ENCODE measurements at regions not wholly inside any gene's neighbourhood (a gene's known extent, or its start where the extent isn't known, plus 50 kb on each side); places are given as distances from the start of the nearest gene placed in this dataset.

DNA sequence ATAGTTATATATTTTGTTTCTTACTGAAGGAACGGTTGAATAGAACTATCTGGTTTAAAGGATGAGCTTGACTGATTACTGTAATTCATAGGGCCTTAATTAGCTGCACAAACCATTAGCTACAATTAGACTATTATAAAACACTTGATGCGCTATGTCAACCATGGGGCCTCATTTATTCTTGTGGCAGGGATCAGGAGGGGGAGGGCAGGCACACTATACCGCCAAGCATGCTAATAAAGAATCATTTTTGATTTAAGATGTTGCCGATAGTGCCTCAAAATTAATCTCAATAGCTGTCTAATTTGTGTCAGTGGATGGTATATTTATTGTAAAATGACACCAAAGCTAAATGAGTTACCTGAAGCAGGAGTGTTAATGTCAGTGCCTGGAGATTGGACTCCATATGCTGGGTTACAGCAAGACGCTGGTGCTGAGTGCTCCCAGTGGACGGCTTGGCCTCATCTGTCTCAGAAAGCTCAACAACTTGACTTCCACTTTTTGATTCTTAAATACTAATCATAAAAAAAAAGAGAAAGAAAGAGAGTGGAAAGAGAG lies 1007.0 kb upstream of the CELF4 start:
- DNase-seq (no peak), ATAC-seq (no peak)
- Histone ChIP-seq H3K27ac (no peak overlapping the region), H3K36me3 (no peaks in the 10 kb centered on the region), H3K27me3 (ENCODE audit: low read depth) (no peaks in the 10 kb centered on the region), H3K4me1 (no peaks in the 10 kb centered on the region), H3K4me3 (no peak overlapping the region), H3K9me3 (no peaks in the 10 kb centered on the region)
- intact Hi-C loops (cut with DNase I): no loop called here
- TF ChIP-seq, protein P1, sequence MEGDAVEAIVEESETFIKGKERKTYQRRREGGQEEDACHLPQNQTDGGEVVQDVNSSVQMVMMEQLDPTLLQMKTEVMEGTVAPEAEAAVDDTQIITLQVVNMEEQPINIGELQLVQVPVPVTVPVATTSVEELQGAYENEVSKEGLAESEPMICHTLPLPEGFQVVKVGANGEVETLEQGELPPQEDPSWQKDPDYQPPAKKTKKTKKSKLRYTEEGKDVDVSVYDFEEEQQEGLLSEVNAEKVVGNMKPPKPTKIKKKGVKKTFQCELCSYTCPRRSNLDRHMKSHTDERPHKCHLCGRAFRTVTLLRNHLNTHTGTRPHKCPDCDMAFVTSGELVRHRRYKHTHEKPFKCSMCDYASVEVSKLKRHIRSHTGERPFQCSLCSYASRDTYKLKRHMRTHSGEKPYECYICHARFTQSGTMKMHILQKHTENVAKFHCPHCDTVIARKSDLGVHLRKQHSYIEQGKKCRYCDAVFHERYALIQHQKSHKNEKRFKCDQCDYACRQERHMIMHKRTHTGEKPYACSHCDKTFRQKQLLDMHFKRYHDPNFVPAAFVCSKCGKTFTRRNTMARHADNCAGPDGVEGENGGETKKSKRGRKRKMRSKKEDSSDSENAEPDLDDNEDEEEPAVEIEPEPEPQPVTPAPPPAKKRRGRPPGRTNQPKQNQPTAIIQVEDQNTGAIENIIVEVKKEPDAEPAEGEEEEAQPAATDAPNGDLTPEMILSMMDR (IDR thresholded peaks at IDR 0.05): no peak

DNA sequence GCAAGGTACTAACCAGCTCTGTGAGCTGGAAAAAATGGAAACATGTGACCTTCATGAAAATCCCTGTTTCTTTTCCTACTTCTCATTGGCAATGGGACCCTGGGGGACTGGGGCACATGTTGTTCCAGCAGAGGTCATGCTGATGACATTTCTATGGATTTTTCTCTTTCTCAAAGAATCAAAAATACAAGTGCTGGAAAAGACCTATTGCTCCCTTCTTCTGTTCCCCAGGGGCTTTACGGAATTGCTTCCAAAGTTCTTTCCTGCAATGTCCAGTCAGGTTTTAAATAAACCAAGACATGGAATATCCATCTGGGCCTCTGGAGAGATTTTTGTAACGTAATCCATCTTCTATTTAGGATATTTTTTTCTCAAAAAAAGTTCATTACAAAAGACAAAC lies 1006.1 kb upstream of the CELF4 start:
- no peak for ATAC-seq
- no peaks in the 10 kb centered on the region for H3K36me3 ChIP-seq
- no peaks in the 10 kb centered on the region for H3K9me3 ChIP-seq
- intact Hi-C loops (cut with DNase I): no loop called here
- no peak overlapping the region for H3K4me3 ChIP-seq
- no peak overlapping the region for H3K27ac ChIP-seq
- no peaks in the 10 kb centered on the region for H3K4me1 ChIP-seq
- H3K27me3 ChIP-seq (ENCODE audit: low read depth): no peaks in the 10 kb centered on the region
- TF ChIP-seq, protein P1 (IDR thresholded peaks at IDR 0.05): no peak
- DNase-seq: no peak

DNA sequence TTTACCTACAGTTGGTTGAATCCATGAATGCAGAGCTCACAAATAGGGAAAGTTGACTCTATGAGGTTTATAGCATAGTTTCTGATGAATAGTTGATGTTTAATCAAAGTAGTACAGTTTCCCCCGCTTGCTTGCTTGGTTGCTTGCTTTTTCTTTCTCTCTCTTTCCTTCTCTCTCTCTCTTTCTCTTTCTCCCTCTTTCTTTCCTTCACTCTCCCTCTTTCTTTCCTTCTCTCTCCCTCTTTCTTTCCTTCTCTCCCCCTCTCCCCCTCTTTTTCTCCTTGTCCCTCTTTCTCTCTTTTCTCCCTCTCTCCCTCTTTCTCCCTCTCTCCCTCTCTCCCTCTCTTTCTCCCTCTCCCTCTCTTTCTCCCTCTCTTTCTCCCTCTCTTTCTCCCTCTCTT lies 999.9 kb upstream of the CELF4 start:
- DNase-seq (no peak), ATAC-seq (no peak)
- H3K36me3 ChIP-seq: no peaks in the 10 kb centered on the region
- intact Hi-C loops (cut with DNase I): no loop called here
- H3K27ac ChIP-seq: no peak overlapping the region
- H3K4me3 ChIP-seq: no peak overlapping the region
- no peaks in the 10 kb centered on the region for H3K4me1 ChIP-seq
- no peaks in the 10 kb centered on the region for H3K9me3 ChIP-seq
- no peaks in the 10 kb centered on the region for H3K27me3 ChIP-seq (ENCODE audit: low read depth)
- TF ChIP-seq, protein P1 (IDR thresholded peaks at IDR 0.05): no peak

DNA sequence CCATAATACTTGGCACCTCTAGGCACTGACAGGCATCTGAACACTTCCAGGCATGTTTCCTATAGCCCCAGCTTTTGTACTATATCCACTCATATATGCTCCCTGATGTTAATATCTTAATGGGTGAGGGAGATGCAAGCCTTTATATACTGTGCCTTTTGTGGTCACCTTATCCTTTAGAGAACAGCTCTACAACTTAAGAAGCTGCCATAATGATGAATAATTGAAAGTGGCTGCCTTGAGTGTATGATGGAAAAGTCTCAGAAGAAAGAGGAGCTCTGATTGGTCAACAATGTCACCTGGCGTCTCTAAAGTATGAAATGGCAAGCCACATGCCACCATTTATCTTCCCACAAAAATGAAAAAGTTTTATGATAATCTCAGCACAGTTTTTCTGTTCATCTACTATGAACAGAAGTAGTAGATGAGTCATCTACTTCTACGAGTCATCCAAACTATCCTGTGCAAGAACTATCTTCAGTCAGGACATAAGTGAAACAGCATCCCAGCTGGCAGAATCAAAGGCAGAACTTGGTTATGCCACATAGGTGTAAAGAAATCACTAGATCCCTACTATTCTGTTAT lies 997.9 kb upstream of the CELF4 start:
- Histone ChIP-seq H3K27ac (no peak overlapping the region), H3K27me3 (ENCODE audit: low read depth) (no peaks in the 10 kb centered on the region), H3K36me3 (no peaks in the 10 kb centered on the region), H3K9me3 (no peaks in the 10 kb centered on the region), H3K4me3 (no peak overlapping the region), H3K4me1 (no peaks in the 10 kb centered on the region)
- DNase-seq: no peak
- intact Hi-C loops (cut with DNase I): no loop called here
- TF ChIP-seq, protein P1 (IDR thresholded peaks at IDR 0.05): no peak
- no peak for ATAC-seq

DNA sequence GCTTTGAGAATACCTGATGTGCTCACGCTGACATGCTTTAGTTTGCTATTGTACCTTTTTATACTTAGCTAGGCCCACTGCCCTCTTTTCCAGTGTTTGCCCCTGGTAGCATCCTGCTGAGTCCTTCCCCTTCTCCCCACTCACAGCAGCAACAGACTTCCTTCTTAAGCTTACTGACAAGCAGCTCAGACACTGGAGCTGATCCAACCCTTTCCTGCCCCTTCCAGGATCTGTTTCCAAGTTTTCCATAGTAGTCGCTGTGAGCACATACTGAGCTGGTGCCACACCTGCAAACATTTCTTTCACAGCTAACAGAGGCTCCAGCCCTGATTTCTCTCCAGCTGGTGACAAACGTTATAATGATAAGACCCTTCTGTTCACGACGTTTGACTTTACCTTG lies 991.4 kb upstream of the CELF4 start:
- H3K27me3 ChIP-seq (ENCODE audit: low read depth): no peaks in the 10 kb centered on the region
- H3K4me3 ChIP-seq: no peak overlapping the region
- DNase-seq (no peak), ATAC-seq (no peak)
- intact Hi-C loops (cut with DNase I): no loop called here
- no peaks in the 10 kb centered on the region for H3K9me3 ChIP-seq
- H3K36me3 ChIP-seq: no peaks in the 10 kb centered on the region
- TF ChIP-seq, protein P1 (IDR thresholded peaks at IDR 0.05): no peak
- H3K27ac ChIP-seq: no peak overlapping the region
- H3K4me1 ChIP-seq: no peaks in the 10 kb centered on the region
